Activated naive CD8-positive, alpha-beta T cell treated with anti-CD3 and anti-CD28 coated beads, Interleukin-2, amount 50 U/mL, for 24 hours (primary cell): ENCODE measurements at regions not wholly inside any gene's neighbourhood (a gene's known extent, or its start where the extent isn't known, plus 50 kb on each side); places are given as distances from the start of the nearest gene placed in this dataset.

Experiments used
- ATAC-seq: fragments of 150-1000 bp; cut with Tn5 transposase; one replicate; pipeline ENCODE4 v1.10.0; 2021
- DNase-seq: peaks from one replicate; pipeline ENCODE4 v3.0.0; 2021
- H3K27ac Mint-ChIP-seq: one replicate; pipeline ENCODE4 v1.8.0; 2021; ENCODE audit warnings: mild to moderate bottlenecking, mixed read lengths
- H3K27me3 Mint-ChIP-seq: one replicate; pipeline ENCODE4 v1.8.0; 2021; ENCODE audit warnings: mixed read lengths
- H3K36me3 Mint-ChIP-seq: one replicate; pipeline ENCODE4 v1.8.0; 2021; ENCODE audit warnings: low read depth, mixed read lengths
- H3K4me1 Mint-ChIP-seq: one replicate; pipeline ENCODE4 v1.8.0; 2021; ENCODE audit warnings: mixed read lengths
- H3K4me3 Mint-ChIP-seq: one replicate; pipeline ENCODE4 v1.8.0; 2021; ENCODE audit warnings: mild to moderate bottlenecking, moderate library complexity, mixed read lengths
- H3K9me3 Mint-ChIP-seq: one replicate; pipeline ENCODE4 v1.8.0; 2021; ENCODE audit warnings: mixed read lengths

DNA sequence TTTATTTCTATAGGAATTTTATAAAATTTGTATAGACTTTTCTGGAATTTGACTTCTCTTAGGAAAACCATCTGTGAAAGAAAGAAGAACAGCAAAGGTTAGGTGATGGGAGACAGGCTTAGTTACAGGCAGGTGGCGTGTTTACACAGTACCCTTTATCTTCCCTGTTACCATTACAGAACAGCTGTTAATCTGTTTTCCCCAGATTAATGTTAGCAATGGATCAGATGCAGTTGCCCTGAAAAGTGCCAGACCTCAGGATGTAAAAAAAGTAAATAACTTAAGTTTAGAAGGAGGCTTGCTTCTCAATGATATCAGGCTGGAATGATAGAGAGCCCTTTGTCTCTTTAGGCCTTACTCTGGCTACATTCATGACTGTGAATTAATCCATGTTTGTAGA lies 1186.5 kb upstream of the TENM4 start:
- no peaks in the 10 kb centered on the region for H3K27me3 Mint-ChIP-seq
- H3K27ac Mint-ChIP-seq = no peak overlapping the region
- H3K4me1 Mint-ChIP-seq = no peaks in the 10 kb centered on the region
- ATAC-seq (no peak), DNase-seq (no peak)
- no peaks in the 10 kb centered on the region for H3K9me3 Mint-ChIP-seq
- no peaks in the 10 kb centered on the region for H3K36me3 Mint-ChIP-seq
- no peak overlapping the region for H3K4me3 Mint-ChIP-seq

DNA sequence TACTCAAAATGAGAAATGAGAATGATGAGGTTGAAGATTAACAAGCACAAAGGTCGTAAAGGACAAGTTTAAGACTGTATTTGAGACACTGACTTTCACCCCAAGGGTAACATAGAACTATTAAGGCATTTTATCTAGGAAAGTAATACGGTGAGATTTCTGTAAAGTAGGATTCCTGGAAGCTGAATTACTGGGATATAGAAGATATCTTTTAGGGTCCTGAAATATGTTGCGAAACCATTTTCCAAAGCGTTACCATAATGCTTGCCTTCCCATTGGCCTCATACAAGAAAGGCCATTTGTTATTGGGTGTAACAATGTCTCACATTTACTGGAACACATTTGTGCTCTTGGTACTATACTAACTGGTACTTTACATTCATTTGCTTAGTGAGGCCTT lies 1185.9 kb upstream of the TENM4 start:
- H3K27ac Mint-ChIP-seq = no peak overlapping the region
- no peaks in the 10 kb centered on the region for H3K36me3 Mint-ChIP-seq
- DNase-seq (no peak), ATAC-seq (no peak)
- no peaks in the 10 kb centered on the region for H3K27me3 Mint-ChIP-seq
- no peaks in the 10 kb centered on the region for H3K4me1 Mint-ChIP-seq
- no peak overlapping the region for H3K4me3 Mint-ChIP-seq
- H3K9me3 Mint-ChIP-seq = no peaks in the 10 kb centered on the region

DNA sequence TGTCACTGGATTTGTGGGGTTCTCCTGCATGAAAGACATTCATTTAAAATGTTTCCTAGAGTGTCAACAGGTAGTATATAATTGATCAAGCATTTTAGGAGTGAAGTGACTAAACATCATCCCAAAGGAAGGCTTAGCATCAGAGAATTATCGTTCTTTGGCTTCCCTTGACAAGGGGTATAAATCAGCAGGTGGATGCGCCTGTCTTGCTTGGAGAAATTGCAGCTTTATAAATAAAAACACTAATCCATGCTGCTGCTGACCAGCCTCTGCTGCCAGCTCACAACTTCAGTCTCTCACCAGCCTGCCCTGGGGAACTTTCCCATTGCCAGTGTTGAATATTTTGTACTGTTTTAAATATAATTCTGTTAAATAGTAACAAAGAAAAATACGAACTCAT lies 1184.7 kb upstream of the TENM4 start:
- H3K27ac Mint-ChIP-seq = no peak overlapping the region
- ATAC-seq (no peak), DNase-seq (no peak)
- no peaks in the 10 kb centered on the region for H3K36me3 Mint-ChIP-seq
- no peaks in the 10 kb centered on the region for H3K4me1 Mint-ChIP-seq
- H3K4me3 Mint-ChIP-seq = no peak overlapping the region
- no peaks in the 10 kb centered on the region for H3K9me3 Mint-ChIP-seq
- no peaks in the 10 kb centered on the region for H3K27me3 Mint-ChIP-seq

DNA sequence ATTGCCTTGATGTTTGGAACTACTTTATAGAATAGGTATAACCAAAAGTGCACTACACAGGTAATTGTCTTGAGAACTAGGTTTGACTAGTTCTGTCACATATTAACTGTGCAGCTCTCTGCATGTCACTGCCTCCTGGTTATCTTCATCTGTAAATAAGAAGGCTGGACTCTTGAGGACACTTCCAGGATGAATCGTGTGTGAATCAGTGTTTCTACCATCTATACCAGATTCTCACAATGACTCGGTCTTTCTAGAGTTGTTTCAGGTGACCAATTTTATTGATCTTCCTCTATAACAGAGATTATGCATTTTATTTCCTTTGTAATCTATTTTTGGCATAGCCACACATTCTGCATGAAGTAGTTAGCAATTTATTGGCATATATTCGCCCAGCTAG lies 1181.0 kb upstream of the TENM4 start:
- Mint-ChIP-seq H3K4me1 (no peaks in the 10 kb centered on the region), H3K9me3 (no peaks in the 10 kb centered on the region), H3K27ac (no peak overlapping the region), H3K27me3 (no peaks in the 10 kb centered on the region), H3K36me3 (no peaks in the 10 kb centered on the region), H3K4me3 (no peak overlapping the region)
- DNase-seq (no peak), ATAC-seq (no peak)

DNA sequence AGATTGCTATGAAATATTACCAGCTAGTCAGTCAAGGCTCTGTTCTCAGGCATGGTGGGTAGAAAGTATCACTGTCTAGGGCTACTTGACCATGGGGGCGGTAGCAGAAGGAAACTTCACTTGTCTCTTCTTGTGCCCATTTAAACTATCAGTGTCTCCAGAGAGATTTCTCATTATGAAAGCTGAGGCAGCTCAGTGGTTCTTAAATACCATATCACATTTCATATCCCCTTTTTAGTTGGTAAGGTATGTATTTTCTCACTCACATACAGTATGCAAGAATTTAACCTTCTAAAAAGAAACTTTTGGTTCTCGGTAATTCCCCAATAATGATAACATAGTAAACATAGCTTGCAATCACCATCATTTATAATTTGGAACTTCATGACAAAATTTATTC lies 1180.0 kb upstream of the TENM4 start:
- Mint-ChIP-seq H3K4me1 (no peaks in the 10 kb centered on the region), H3K9me3 (no peaks in the 10 kb centered on the region), H3K27ac (no peak overlapping the region), H3K27me3 (no peaks in the 10 kb centered on the region), H3K36me3 (no peaks in the 10 kb centered on the region), H3K4me3 (no peak overlapping the region)
- DNase-seq (no peak), ATAC-seq (no peak)

DNA sequence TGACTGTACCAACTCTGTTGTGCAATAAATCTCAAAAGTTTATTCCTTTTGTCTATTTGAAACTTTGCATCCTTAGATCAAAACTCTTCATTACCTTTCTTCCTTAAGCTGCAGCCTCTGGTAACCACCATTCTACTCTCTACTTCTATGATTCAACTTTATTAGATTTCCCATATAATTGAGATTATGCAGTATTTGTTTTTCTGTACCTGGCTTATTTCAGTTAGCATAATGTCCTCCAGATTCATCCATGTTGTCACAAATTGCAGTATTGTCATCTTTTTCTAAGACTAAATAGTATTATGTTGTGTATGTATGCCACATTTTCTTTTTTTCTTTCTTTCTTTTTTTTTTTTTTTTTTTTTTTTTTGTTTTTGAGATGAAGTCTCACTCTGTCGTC lies 1176.3 kb upstream of the TENM4 start:
- no peaks in the 10 kb centered on the region for H3K27me3 Mint-ChIP-seq
- no peak overlapping the region for H3K27ac Mint-ChIP-seq
- H3K36me3 Mint-ChIP-seq = no peaks in the 10 kb centered on the region
- DNase-seq (no peak), ATAC-seq (no peak)
- H3K9me3 Mint-ChIP-seq = peaks cover 12% of the 10 kb centered on the region
- H3K4me3 Mint-ChIP-seq = no peak overlapping the region
- no peaks in the 10 kb centered on the region for H3K4me1 Mint-ChIP-seq

DNA sequence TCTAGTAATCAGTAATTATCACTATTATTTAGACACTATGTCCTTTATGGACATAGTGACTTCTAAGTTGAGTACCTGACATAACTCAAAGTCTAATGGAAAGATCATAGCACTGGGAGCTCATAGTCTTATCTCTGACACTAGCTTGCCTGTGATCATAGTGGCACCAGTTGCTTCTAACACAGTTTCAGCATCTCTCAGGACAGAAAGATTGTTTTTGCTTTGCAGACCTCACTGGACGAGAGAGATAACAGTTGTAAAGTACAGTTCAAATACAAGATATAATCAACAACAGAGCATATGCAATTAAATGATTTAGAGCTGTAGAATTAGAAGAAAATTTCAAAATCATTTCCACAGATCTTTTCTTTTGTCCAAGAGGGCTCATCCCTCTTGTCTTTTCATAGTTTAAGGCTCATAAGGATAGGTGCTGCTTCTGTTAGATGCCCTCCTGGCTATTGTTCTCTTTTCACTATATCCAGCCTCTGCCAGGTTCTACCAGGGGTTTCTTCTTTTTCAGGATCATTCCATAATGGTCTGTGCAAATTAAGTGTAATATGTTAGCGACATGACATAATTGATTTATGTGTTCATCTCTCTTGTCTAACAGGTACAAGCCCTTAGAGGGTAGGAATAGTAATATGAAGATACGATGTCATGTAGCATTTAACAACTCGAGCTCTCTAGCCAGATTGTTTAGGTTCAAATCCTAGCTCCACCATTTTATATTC lies 1175.4 kb upstream of the TENM4 start:
- Mint-ChIP-seq H3K36me3 (no peaks in the 10 kb centered on the region), H3K9me3 (peaks cover 12% of the 10 kb centered on the region), H3K27me3 (no peaks in the 10 kb centered on the region), H3K4me3 (no peak overlapping the region), H3K4me1 (no peaks in the 10 kb centered on the region), H3K27ac (no peak overlapping the region)
- DNase-seq (no peak), ATAC-seq (no peak)

DNA sequence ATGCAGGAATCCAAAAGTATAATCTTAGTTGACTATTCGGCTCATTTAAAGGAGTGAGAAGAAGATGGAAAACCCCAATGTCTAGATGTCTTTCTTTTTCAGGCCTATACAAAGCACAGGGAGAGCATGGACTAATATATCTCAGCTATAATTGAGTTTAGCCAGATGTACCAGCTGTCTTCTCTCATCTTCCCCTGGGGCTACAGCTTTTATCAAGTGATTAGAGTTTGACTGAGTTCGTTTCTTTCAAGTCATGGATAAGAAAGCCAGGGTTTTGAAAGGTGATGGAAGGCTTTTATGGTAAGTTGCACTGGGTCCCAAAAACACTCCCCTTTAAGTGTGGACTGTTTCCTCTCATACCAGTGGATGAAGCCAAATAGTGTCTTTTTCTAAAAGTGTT lies 1172.8 kb upstream of the TENM4 start:
- Mint-ChIP-seq H3K27ac (no peak overlapping the region), H3K27me3 (no peaks in the 10 kb centered on the region), H3K4me3 (no peak overlapping the region), H3K4me1 (no peaks in the 10 kb centered on the region), H3K9me3 (peaks cover 12% of the 10 kb centered on the region), H3K36me3 (no peaks in the 10 kb centered on the region)
- ATAC-seq (no peak), DNase-seq (no peak)

DNA sequence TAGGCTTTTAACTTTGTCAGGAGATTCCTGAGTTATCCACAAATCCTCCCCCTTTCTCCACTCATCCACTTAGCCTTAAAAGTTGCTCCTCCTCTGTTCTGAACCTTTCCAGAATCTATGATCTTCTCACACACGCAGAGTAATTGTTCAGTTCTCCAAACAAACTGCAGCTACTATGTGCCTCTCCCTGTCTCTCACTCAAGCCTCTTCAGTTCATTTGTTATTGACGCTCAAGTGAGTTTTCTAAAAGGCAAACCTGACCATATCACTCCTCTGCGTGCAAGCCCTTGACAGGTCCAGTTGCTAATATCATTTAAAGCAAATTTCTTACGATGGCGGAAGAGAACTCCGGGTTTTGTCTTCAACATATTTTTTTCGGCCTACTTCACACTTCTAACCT lies 1169.7 kb upstream of the TENM4 start:
- H3K9me3 Mint-ChIP-seq = peaks cover 12% of the 10 kb centered on the region
- no peak overlapping the region for H3K4me3 Mint-ChIP-seq

DNA sequence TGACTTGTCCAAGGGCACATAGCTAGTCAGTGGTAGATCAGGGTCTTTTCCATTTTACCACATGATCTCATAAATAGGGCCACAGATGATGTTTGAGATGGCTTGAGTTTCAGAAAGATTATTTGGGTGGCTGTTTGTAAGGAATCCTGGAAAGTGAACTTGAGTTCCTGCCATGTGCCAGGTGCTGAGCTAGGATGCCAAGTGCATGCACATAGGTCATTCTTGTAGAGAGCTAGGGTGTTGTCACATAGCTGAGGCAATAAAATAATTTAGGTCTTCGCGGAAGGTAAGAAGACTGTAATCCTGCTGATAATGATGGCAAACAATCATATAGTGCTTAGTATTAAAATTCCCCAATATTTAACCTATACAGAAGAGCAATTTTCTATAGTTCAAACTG lies 1162.6 kb upstream of the TENM4 start:
- DNase-seq = no peak
- ATAC-seq = no peak
- H3K36me3 Mint-ChIP-seq = no peaks in the 10 kb centered on the region
- H3K9me3 Mint-ChIP-seq = peaks cover 12% of the 10 kb centered on the region
- H3K27me3 Mint-ChIP-seq = no peaks in the 10 kb centered on the region
- no peaks in the 10 kb centered on the region for H3K4me1 Mint-ChIP-seq
- no peak overlapping the region for H3K4me3 Mint-ChIP-seq
- H3K27ac Mint-ChIP-seq = no peak overlapping the region

More for the DNA sequence above, 1169.7 kb upstream of the TENM4 start:
- DNase-seq = no peak
- no peaks in the 10 kb centered on the region for H3K27me3 Mint-ChIP-seq
- H3K27ac Mint-ChIP-seq = no peak overlapping the region
- no peak for ATAC-seq
- no peaks in the 10 kb centered on the region for H3K4me1 Mint-ChIP-seq
- no peaks in the 10 kb centered on the region for H3K36me3 Mint-ChIP-seq

DNA sequence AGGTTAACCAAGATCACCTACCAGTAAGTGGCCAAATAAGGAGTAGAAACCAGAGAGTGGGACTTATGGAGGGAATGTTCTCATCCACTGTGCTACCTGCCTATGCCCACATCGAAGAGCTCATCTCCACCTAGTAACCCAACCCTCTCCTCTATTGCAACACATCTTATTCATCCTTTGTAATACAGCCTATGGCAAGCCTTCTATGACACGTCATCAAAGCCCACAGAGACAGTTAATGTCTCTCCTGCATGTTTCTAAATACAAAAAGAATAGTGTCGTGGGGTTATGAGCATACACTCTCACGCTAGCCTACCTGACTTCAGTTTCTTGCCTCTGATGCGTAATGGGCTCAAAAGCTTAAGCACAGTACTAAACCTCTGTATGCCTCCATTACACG lies 1158.1 kb upstream of the TENM4 start:
- no peak overlapping the region for H3K4me3 Mint-ChIP-seq
- no peak for ATAC-seq
- no peaks in the 10 kb centered on the region for H3K27me3 Mint-ChIP-seq

DNA sequence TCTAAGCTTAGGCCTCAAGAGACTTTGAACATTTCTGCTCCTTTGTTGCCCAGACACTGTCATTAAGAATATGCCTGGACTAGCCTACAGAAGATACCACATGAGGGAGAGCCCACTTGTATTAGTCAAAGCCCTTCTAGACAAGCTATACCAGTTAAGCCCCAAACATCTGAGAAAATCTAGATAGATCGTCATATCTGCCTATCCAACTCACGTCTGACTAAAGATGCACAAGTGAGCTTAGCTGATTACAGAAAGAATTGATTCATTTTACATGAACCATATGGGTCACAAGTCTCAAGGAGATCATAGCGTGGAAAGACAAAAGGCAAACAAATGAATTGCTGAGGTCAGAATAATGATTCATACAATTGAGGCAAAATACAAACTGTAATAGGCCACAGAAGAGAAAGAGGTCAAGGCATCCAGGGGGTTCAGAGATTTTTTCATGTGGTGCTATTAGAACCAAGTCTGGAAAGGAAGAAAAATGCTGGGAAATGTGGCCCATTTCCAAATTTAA lies 1155.5 kb upstream of the TENM4 start:
- Mint-ChIP-seq H3K9me3 (peaks cover 10% of the 10 kb centered on the region), H3K36me3 (no peaks in the 10 kb centered on the region)

More for the DNA sequence above, 1158.1 kb upstream of the TENM4 start:
- no peak for DNase-seq
- Mint-ChIP-seq H3K4me1 (no peaks in the 10 kb centered on the region), H3K36me3 (no peaks in the 10 kb centered on the region), H3K9me3 (peaks cover 18% of the 10 kb centered on the region), H3K27ac (no peak overlapping the region)

DNA sequence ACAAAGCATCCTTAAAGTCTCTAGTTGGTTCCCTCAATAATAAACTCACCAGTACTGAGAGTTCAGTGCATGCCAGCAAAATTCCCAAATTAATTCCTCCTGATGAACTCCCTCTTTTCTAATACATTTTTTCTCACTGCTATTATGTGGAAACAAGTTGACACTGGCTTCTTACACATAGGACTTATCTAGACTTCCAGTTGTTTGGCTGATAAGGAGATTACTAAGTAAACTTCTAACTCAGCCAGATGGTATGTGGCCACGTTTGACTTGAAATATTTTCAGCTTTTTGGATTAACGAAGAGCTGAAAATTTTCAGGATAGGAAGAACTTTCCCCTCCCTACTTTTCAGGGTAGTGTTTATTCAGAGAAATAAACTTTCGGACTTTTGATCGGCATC lies 1154.2 kb upstream of the TENM4 start:
- H3K4me1 Mint-ChIP-seq = no peaks in the 10 kb centered on the region
- H3K36me3 Mint-ChIP-seq = no peaks in the 10 kb centered on the region
- H3K27me3 Mint-ChIP-seq = no peaks in the 10 kb centered on the region
- DNase-seq (no peak), ATAC-seq (no peak)
- no peak overlapping the region for H3K4me3 Mint-ChIP-seq
- no peak overlapping the region for H3K27ac Mint-ChIP-seq
- peaks cover 20% of the 10 kb centered on the region for H3K9me3 Mint-ChIP-seq

More for the DNA sequence above, 1155.5 kb upstream of the TENM4 start:
- Mint-ChIP-seq H3K4me1 (no peaks in the 10 kb centered on the region), H3K27me3 (no peaks in the 10 kb centered on the region), H3K27ac (no peak overlapping the region), H3K4me3 (no peak overlapping the region)
- DNase-seq (no peak), ATAC-seq (no peak)

DNA sequence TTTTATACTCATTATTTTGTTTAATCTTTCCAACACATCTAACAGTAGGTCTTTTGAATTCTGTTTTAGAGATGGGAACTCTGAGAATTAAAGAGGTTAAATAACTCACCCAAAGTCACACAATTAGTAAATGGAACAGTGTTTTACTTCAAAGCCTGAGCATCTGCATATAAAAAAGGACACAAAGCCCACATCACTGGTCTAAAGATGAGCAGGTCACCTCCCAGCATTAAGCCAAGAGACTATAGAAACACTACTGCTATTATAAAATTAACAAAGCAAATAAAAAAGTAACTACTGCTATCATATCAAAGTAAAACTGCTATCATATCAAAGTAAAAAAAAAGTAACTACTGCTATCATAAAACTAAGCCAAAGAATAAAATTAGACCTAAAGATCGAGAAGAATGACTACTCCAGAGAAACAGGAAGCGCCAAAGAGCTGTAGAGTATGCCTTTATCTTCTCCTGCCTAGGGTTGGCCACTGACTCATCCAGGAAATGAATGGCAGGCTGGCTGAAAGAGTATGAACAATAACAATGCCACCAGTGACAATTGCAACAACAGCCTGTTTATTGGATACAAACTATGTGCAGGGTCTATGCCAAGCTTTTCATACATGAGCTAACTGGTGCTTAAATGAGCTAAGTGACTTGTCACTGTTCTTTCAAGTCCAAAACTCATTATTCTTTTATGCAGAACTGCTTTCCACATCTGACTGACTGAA lies 1153.0 kb upstream of the TENM4 start:
- Mint-ChIP-seq H3K4me1 (no peaks in the 10 kb centered on the region), H3K9me3 (peaks cover 20% of the 10 kb centered on the region), H3K27me3 (no peaks in the 10 kb centered on the region), H3K36me3 (no peaks in the 10 kb centered on the region), H3K4me3 (no peak overlapping the region), H3K27ac (no peak overlapping the region)
- no peak for ATAC-seq
- DNase-seq = no peak

DNA sequence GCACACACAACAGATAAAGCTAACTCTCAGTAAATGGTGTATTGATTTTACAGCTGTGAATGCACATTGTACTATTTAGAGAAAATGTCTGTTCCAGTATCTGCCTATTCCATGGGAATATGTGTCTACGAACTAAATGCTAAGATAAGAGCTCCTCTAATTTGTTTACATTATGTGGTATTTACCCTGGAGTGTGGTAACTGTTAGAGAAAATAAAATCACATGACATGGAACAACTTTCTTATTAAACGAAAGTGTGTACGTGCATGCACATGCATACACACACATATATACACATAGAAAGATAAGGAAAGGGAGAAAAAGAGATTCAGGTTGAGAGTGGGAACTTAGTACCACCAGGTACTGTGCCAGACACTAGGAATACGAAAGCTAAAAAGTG lies 1151.7 kb upstream of the TENM4 start:
- H3K4me1 Mint-ChIP-seq = no peaks in the 10 kb centered on the region
- H3K27me3 Mint-ChIP-seq = no peaks in the 10 kb centered on the region
- peaks cover 20% of the 10 kb centered on the region for H3K9me3 Mint-ChIP-seq
- no peak overlapping the region for H3K4me3 Mint-ChIP-seq
- DNase-seq = no peak
- no peak overlapping the region for H3K27ac Mint-ChIP-seq
- H3K36me3 Mint-ChIP-seq = no peaks in the 10 kb centered on the region
- no peak for ATAC-seq
